GM10266 (cell line): ENCODE measurements at regions not wholly inside any gene's neighbourhood (a gene's known extent, or its start where the extent isn't known, plus 50 kb on each side); places are given as distances from the start of the nearest gene placed in this dataset.

Experiments
- DNase-seq: peaks from one replicate; pipeline ENCODE4 v3.0.0; 2012; ENCODE audit errors: extremely low spot score
- TF ChIP-seq, protein P1 (sequence below): IDR thresholded peaks from 2 replicates; pipeline ENCODE4 v1.5.1; 2012; ENCODE audit warnings: mild to moderate bottlenecking, low read depth; ENCODE audit not compliant: control insufficient read depth, insufficient read depth; ENCODE audit errors: missing control alignments

DNA sequence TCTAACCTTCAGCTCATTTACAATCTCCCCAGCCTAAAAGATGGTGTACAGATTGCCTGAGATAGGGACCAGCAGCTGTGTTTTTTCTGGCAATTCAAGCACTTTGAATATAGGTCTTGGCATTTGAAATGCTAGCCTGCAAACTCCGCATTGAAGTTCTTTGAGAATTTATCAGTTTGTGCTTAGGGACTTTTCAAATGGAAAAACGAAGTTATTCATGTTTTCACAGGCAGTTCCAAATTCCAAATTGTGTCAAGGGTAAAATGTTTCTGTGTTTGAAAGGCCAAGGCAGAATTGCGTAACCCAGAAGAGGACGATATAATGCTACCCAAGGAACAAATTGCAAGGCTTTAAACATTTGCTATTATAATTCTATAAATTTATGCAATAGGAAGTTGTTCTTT, 168.9 kb upstream of the RASSF8 start:
- TF ChIP-seq, protein P1, sequence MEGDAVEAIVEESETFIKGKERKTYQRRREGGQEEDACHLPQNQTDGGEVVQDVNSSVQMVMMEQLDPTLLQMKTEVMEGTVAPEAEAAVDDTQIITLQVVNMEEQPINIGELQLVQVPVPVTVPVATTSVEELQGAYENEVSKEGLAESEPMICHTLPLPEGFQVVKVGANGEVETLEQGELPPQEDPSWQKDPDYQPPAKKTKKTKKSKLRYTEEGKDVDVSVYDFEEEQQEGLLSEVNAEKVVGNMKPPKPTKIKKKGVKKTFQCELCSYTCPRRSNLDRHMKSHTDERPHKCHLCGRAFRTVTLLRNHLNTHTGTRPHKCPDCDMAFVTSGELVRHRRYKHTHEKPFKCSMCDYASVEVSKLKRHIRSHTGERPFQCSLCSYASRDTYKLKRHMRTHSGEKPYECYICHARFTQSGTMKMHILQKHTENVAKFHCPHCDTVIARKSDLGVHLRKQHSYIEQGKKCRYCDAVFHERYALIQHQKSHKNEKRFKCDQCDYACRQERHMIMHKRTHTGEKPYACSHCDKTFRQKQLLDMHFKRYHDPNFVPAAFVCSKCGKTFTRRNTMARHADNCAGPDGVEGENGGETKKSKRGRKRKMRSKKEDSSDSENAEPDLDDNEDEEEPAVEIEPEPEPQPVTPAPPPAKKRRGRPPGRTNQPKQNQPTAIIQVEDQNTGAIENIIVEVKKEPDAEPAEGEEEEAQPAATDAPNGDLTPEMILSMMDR = no peak
- no peak for DNase-seq

- no peak for DNase-seq
Measured at GRCh38 chr12:25792031-25792430, 166.5 kb upstream of the RASSF8 start.

GRCh38 chr12:25793196-25793595, 165.3 kb upstream of the RASSF8 start:
- no peak for DNase-seq
- TF ChIP-seq, protein P1 = no peak

More at GRCh38 chr12:25792031-25792430, 166.5 kb upstream of the RASSF8 start:
- TF ChIP-seq, protein P1 = no peak

- TF ChIP-seq, protein P1 = no peak
- no peak for DNase-seq
Measured at GRCh38 chr12:25794571-25794970, 163.9 kb upstream of the RASSF8 start.

DNA sequence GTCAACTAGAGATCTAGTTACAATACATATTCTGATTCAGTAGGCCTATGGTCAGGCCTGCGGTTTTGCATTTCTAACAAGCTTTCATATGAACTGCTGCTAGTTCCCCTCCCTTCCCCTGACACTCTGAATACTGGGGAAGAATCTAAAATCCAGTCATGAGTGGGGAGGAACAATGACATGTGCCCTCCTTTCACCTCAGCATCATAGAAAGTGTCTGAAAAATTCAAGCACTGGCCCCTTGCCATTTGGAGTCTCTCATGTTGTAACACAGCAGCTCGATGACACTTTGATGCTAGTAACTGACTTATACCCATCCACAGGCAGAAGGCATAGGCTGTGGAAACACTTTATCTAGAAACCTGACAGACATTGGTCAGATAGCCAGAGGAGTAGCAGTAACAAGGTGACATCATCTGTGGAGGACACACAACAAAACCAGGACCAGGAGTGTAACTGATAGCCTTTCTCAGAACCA, 161.9 kb upstream of the RASSF8 start:
- no peak for DNase-seq
- TF ChIP-seq, protein P1 = no peak

- TF ChIP-seq, protein P1 = no peak
- DNase-seq = no peak
Measured at GRCh38 chr12:25797386-25797785, 161.1 kb upstream of the RASSF8 start.

DNA sequence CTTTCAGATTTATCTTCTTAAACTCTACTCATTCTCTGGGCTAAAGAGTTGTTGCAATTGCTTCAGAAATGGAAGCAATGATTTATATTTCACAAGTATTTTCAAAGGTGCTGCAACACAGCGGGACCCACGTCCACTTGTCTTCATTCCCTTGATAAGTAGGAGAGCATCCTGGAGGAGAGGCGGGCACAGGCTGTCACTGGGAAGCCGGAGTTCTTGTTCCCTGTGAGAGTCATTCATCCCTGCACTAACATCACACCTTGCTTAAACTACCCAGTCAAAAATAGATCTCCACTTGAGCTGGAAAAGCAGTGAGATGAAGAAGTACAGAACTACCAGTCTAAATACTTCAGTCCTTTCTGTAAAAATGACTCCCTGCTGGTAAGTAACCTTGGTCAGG, 160.5 kb upstream of the RASSF8 start:
- TF ChIP-seq, protein P1 = no peak
- DNase-seq = no peak
